Cardiac muscle cell (in vitro differentiated cells and primary cell): ENCODE measurements at regions not wholly inside any gene's neighbourhood (a gene's known extent, or its start where the extent isn't known, plus 50 kb on each side); places are given as distances from the start of the nearest gene placed in this dataset.
A peak's percentile ranks its signal among the peaks of the same experiment; 100 is the strongest.

Experiments used
- DNase-seq, 2 donors: peaks; one replicate each; pipeline versions ENCODE4 v3.0.0 to v3.0.0-alpha.2; 2010 to 2017; ENCODE audit warnings: low read depth in 1 of 2, low spot score in 1 of 2
- H3K27ac ChIP-seq: fragments of 200-600 bp; sonication (generic); 2 replicates; pipeline ENCODE4 v1.5.1; 2016
- H3K27me3 ChIP-seq: fragments of 200-600 bp; sonication (generic); 2 replicates; pipeline ENCODE4 v1.6.0; 2016; ENCODE audit warnings: control low read depth
- H3K36me3 ChIP-seq: fragments of 200-600 bp; sonication (generic); 2 replicates; pipeline ENCODE4 v1.5.1; 2016; ENCODE audit warnings: control low read depth
- H3K4me1 ChIP-seq: fragments of 200-600 bp; sonication (generic); 2 replicates; pipeline ENCODE4 v1.8.1; 2017; ENCODE audit warnings: low read depth, mild to moderate bottlenecking, mixed run types
- H3K4me3 ChIP-seq: fragments of 200-600 bp; sonication (generic); 2 replicates; pipeline ENCODE4 v1.5.1; 2016; ENCODE audit warnings: mild to moderate bottlenecking
- H3K9me3 ChIP-seq: fragments of 200-600 bp; sonication (generic); 2 replicates; pipeline ENCODE4 v1.5.1; 2017; ENCODE audit warnings: low read depth, mild to moderate bottlenecking, control low read depth
- CTCF ChIP-seq: IDR thresholded peaks from 2 replicates; pipeline ENCODE4 v1.5.1; 2012; ENCODE audit warnings: low read depth, mild to moderate bottlenecking, low read length

GRCh38 chr16:54647725-54648221 lies 282.9 kb upstream of the IRX5 start:
- Histone ChIP-seq H3K36me3 (no peaks in the 10 kb centered on the region), H3K27me3 (no peaks in the 10 kb centered on the region), H3K9me3 (no peaks in the 10 kb centered on the region), H3K27ac (no peak overlapping the region), H3K4me3 (no peak overlapping the region), H3K4me1 (peaks cover 5% of the 10 kb centered on the region)
- peak in 1 of 2 donors; percentile 56 for DNase-seq
- TF ChIP-seq CTCF, result no peak

DNA sequence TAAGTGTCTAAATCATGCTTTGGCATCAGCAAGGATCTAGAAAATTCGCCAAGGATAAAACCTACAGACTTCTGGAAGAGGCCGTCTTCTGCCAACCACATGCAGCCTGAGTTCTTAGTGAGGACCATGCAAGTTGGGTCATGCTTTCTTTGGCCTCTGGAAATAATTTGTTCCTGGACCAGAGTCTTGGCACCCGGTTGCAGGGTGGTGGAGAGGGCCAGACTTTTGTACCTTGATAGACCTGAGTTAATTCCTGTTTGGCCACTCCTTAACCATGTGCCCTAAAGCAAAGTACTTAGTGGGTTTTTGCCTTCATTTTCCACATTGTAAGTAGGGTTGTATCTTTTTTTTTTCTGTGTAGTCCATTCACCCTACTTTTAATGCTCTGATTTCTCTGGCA lies 283.4 kb upstream of the IRX5 start:
- H3K27ac ChIP-seq, result no peak overlapping the region
- DNase-seq, result no peak
- no peaks in the 10 kb centered on the region for H3K9me3 ChIP-seq
- H3K27me3 ChIP-seq, result no peaks in the 10 kb centered on the region
- no peaks in the 10 kb centered on the region for H3K36me3 ChIP-seq
- no peak for TF ChIP-seq CTCF
- H3K4me1 ChIP-seq, result peaks cover 5% of the 10 kb centered on the region
- no peak overlapping the region for H3K4me3 ChIP-seq

DNA sequence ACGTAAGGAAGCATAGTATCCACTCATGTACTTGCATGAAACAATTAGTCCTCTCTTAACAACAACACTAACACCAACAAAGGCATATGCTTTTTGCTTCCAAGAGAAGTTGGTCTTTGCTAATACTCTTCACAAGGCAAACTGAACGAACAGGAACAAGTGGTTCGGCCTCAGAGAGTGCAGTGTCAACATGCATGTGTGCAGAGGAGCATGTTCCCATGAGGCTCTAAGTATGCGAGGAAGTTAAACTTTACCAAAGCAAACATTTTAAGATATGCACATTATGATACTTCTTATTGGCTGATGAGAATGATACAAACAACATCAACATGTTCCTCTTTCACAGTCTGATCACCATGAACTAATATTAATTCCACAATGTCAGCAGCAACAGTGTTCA lies 285.3 kb upstream of the IRX5 start:
- no peak for DNase-seq
- TF ChIP-seq CTCF, result no peak
- H3K9me3 ChIP-seq, result no peaks in the 10 kb centered on the region
- no peak overlapping the region for H3K4me3 ChIP-seq
- no peaks in the 10 kb centered on the region for H3K36me3 ChIP-seq
- no peaks in the 10 kb centered on the region for H3K4me1 ChIP-seq
- no peaks in the 10 kb centered on the region for H3K27me3 ChIP-seq
- no peak overlapping the region for H3K27ac ChIP-seq

GRCh38 chr16:54636221-54636793 lies 294.4 kb upstream of the IRX5 start:
- H3K4me1 ChIP-seq, result peaks cover 4% of the 10 kb centered on the region
- H3K4me3 ChIP-seq, result no peak overlapping the region
- no peaks in the 10 kb centered on the region for H3K27me3 ChIP-seq
- no peak overlapping the region for H3K27ac ChIP-seq
- H3K36me3 ChIP-seq, result no peaks in the 10 kb centered on the region
- no peak for TF ChIP-seq CTCF
- no peak for DNase-seq
- H3K9me3 ChIP-seq, result no peaks in the 10 kb centered on the region

DNA sequence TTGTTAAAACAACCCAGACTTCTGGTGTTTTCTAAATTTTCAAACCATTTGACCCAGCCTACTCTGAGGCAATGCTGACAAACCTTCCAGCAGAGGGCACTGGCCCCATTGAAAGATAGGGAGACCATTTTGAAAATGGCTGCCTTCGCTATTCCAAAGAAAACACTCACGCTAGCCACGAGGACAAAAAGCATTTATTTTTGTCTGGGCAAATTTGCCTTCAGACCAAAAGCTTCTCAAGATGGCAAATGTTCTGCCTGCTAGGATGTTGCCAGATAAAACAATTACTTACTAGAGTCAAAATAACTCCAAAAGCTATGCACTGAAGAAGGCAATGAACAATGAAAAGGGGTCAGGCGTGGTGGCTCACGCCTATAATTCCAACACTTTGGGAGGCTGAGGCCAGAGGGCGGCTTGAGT lies 296.7 kb upstream of the IRX5 start:
- TF ChIP-seq CTCF, result peak; percentile 50

More for the DNA sequence above, 296.7 kb upstream of the IRX5 start:
- H3K27me3 ChIP-seq, result no peaks in the 10 kb centered on the region
- H3K36me3 ChIP-seq, result no peaks in the 10 kb centered on the region
- DNase-seq, result peak; percentile 13 to 44
- H3K4me3 ChIP-seq, result no peak overlapping the region
- no peak overlapping the region for H3K27ac ChIP-seq
- H3K9me3 ChIP-seq, result no peaks in the 10 kb centered on the region
- H3K4me1 ChIP-seq, result peaks cover 4% of the 10 kb centered on the region
